GM21825 (cell line): ENCODE measurements at regions not wholly inside any gene's neighbourhood (a gene's known extent, or its start where the extent isn't known, plus 50 kb on each side); places are given as distances from the start of the nearest gene placed in this dataset.

Experiments
- ATAC-seq: cut with Tn5 transposase; IDR thresholded peaks from one replicate; pipeline ENCODE4 v1.9.1; 2021; ENCODE audit warnings: mild to moderate bottlenecking, moderate library complexity; ENCODE audit not compliant: unreplicated experiment

- ATAC-seq, result no peak
These were observed 82.8 kb upstream of the C1orf87 start for GRCh38 chr1:60156371-60156770.

GRCh38 chr1:60153961-60154360 is 80.4 kb upstream of the C1orf87 start:
- no peak for ATAC-seq

DNA sequence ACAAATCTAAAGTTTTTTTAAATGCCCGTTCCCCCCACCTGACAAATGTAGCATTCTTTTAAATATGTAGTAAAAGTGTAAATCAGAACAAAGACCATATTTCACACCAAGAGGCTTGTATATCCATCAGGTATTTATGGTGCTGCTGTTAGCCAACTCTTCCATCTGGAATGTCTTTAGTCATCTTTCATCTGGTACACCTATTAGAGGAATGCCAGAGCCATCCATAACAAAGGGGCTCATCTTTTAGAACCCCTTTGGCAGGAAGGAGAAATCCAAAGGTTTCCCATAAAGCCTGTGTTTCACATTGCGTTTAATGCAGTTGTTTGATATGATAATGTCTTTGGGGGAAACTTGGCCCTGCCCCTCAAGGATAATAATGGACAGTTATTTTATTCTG is 79.3 kb upstream of the C1orf87 start:
- ATAC-seq, result no peak

DNA sequence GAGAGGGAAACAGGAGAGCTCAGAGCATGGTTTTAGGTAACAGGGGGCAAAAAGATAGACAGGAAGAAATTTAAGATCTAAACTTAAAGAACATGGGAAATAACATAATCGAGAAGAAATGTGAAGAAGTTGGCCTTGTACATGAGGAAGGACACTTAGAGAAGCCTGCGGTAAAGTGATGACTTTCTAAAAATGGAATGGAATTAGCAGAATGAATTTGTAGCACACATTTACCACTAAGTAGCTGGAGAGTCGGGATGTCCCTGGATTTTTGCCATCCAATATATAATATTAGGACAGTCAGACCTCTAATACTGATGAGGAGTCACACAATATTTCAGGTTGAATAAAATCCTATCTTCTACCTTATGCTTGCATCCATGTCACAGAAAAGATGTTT is 77.7 kb upstream of the C1orf87 start:
- no peak for ATAC-seq

- ATAC-seq, result no peak
These were observed 75.7 kb upstream of the C1orf87 start for GRCh38 chr1:60149251-60149650.

DNA sequence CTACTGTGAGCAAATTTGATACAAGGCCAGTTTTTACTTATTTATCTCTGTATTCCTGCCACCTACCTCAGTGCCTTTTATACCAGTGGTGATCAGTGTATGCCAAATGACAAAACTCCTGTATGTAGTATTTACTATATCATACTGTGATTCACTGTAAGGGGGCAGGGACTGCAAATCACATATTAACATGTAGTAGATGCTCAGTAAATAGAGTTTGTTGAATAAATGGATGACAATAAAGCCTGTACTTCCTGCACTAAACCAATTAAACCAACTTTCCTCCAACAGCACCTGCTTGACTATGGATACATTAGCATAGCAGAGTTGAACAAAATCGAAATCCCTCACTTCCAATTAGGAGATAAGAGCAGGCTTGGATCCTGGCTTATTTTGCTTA is 73.3 kb upstream of the C1orf87 start:
- no peak for ATAC-seq

GRCh38 chr1:60145771-60146170 is 72.2 kb upstream of the C1orf87 start:
- no peak for ATAC-seq

- no peak for ATAC-seq
These were observed 68.2 kb upstream of the C1orf87 start for GRCh38 chr1:60141743-60142142.

- ATAC-seq, result no peak
These were observed 67.7 kb upstream of the C1orf87 start for GRCh38 chr1:60141276-60141675.

DNA sequence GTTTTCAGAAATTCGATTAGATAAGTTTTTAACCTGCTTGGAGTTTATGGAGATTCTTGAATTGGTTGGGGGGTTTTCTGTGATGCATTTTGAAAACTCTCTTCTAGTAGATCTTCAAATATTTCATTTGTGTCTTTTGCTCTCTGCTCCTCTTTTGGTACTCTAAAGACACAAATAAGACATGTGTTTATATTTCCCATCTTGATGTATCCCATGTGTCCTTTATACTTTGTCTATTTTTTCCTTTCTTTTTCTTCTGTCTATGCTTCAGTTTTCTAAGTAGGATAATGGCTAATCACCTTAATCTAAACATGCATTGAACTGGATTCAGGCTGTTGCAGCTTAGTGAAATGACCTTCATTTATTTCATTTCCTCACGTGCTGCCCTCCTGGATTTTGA is 63.8 kb upstream of the C1orf87 start:
- no peak for ATAC-seq

GRCh38 chr1:60136395-60136794 is 62.8 kb upstream of the C1orf87 start:
- no peak for ATAC-seq

DNA sequence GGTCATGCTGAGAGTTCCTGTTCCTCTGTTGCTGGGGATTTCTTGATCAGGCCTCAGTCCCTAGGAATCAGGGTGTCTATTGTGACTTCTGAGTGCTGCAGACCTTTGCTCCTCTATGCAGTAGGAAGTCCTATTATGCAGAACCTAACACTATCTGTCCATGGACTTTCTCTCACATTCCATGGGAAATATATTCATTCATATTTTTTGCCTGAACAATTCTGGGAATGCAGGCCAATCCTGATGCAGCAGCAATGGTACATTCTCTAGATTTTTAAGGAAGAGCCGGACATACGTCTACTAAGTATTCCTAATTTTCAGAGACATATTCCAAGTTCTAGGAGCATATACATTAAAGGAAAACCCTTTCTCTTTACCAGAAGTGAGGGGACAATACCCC is 61.1 kb upstream of the C1orf87 start:
- no peak for ATAC-seq

DNA sequence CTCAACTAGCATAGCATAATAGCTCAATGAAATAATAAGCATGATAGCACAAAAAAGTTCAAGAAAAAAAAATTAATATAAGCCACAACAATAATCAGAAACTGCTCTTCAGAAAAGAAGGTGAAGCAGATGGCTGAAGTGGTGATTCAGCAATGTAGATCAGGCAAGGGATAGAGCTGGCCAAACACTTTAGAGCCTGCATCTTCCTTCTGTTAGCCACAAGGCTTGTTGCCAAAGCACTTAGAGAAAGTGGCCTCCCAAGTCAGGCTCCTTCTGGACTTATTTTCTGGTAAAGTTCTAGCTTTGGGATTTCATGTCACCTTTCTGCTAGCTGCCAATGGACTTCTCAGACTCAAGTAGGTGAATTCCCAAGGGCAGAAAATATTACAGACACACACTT is 60.3 kb upstream of the C1orf87 start:
- no peak for ATAC-seq

DNA sequence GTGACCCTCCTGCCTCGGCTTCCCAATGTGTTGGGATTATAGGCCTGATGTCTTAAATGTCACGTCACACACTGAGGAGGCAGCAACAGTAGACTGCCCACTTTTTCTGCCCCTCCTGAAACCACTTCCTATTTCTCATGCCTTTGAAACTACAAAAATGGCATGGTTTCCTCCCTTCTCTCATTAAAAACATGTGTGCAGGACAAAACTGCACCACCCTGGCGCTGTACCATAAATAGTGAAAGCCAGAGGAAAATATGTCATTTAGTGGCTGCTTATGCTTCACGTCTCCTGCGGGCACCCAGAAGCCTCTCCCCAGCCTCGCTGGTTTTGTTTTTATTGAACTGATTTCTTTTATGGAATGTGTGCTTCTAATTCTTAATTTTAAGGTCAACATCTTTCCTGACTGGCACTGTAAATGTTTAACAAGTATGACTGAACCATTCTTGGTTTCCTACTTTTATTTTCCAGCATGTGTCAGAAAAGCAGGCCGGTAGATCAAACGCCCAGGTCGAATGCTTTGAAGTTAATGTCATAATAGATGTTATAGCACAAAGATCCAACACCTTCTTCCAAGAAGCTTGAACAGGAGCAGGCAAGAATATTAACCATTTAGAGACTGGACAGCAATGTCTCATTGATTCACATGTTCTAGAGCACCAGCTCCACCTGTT is 59.6 kb upstream of the C1orf87 start:
- no peak for ATAC-seq

DNA sequence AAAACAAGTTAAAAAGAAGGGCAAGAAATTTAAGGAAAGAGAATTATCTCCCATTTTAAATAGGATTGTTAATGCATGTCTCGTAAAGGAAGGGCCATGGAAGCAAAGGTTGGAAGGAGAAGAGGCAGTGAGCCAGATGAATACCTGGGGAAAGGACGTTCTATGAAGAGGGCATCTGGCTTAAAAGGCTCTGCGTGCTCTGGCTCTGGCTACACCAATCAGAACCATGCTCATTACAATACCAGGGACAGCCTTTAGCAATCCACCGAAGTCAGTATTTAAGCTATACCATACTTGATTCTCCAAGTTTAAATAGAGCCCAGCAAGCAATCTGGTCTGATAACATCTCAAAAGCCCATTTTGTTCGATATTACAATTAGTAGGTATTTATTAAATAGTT is 58.5 kb upstream of the C1orf87 start:
- no peak for ATAC-seq

DNA sequence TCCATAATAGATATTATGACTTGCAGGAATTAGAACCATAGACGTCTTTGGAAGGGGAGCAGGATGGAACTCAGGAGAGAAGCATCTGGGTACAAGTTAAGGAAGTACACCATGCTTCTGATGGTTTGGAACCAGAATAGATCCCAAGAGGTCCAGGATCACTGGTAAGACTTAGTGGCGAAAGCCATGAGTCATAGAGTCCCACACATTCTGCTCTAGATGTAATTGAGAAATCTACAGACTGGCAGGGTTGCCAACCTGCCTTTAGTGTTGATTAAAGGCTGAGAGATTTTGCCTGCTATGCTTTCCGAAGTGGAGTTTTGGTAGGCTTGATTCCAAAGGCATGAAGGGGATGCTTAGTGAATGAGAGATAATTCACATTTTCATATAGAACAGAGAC is 57.1 kb upstream of the C1orf87 start:
- ATAC-seq, result no peak

DNA sequence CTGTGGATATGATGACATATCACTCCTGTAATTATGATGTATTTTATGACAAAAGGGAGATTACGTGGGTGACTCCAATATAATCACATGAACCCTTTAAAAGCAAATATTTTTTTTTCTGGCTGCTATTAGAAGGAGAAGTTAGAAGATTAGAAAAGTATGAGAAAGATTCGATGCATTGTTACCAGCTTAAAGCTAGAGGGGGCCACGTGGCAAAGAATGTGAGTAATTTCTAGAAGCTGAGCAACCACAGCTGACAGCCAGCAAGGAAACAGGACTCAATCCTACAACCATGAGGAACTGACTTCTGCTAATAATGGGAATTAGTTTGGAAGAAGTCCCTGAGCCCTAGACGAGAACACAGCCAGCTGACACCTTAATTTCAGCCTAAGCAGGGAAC is 56.3 kb upstream of the C1orf87 start:
- ATAC-seq, result no peak

- no peak for ATAC-seq
These were observed 53.2 kb upstream of the C1orf87 start for GRCh38 chr1:60126723-60127122.
